ENCODE measurements at regions not wholly inside any gene's neighbourhood (a gene's known extent, or its start where the extent isn't known, plus 50 kb on each side); places are given as distances from the start of the nearest gene placed in this dataset.
"Not testable (repeated sequence)": the region's sequence is repeated elsewhere in the genome, so short reads cannot be mapped to it uniquely, and the experiment has no call there.

DNA sequence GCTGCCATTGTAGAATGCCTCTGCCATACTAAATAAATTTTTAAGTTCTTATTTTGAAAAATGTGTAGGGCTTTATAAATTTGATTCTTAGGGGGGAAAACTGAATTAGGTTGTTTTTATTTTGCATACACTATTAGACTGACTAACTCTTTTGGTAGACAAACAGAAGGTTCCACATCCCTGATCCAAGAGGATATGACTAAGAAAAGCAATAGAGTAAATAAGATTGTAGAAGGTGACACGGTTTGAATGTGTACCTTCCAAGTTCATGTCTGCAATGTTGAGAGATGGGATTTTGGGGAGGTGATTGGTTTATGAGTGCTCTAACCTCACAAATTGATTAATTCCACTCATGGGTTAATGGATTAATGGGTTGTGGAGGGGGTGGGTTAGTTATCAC, 127.9 kb downstream of the GLUL start:
- DNase-seq (ENCODE audit: low read depth, low spot score), result no peak
- H3K27ac ChIP-seq, result no peak overlapping the region

DNA sequence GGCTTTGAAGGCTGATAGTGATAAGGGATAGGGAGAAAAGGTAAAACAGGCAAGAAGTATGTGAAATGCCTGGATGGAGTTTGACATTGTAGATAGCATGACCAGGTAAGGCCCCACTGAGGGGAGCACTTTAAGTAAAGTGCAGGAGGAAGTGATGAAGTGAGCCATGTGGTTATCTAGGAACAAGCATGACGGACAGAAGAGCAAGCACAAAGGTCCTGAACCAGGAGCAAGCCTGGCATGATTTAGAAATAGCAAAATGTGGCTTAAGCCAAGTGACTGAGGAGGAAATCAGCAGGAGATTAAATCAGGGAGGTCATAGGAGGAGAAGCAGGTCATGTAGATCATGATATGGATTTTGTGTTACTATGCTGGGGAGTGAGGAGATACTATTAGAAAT, 129.2 kb downstream of the GLUL start:
- H3K27ac ChIP-seq, result no peak overlapping the region
- no peak for DNase-seq (ENCODE audit: low read depth, low spot score)

DNA sequence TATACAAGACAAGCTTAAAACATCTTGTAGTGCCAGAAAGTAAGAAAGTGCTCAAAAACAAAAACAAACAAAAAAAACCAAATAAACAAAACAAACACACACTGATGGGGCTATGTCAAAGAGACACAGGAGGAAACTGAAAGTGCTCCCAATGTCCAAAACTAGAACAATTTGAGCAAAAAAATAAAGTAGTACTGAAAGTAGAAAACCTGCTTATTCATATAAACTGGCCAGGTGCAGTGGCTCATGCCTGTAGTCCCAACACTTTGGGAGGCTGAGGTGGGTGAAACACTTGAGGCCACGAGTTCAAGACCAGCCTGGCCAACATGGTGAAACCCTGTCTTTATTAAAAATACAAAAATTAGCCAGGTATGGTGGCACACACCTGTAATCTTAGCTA, 129.9 kb downstream of the GLUL start:
- DNase-seq (ENCODE audit: low read depth, low spot score), result no peak
- H3K27ac ChIP-seq, result no peak overlapping the region

DNA sequence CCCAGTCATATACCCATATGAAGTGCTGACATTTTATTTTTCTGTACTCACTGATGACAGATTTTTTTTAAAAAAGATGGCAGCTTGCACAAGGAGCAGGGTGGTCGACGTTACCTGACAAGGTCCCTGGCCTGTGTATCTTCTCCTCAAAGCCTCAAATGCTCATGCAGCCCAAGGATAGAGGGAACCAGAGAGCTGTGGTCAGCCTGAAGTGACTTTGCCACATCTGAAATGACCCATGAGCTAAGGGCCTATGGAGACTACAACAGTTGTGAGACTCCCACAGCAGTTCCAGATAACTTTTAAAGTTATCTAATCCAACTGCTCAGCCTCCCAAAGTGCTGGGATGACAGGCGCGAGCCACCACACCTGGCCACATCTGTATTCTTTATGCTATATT, 131.1 kb downstream of the GLUL start:
- no peak for DNase-seq (ENCODE audit: low read depth, low spot score)
- H3K27ac ChIP-seq, result no peak overlapping the region

DNA sequence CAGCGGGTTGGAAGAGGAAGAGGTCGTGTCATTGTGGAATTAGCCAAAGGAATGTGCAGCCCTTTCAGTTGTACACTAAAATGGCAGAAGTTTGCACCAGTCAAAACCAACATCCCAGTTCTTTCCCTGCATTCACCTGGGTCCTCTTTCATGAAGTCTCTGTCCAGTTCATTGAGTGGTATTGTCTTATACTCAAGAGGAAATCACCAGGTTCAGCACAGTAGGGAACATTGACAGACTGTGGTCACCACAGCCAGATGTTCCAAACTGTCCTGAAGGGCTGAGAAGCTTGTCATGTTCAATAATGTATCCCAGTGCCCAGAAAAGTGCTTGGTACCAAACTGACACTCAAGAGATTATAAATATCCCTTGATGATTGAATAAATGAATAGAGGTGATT, 131.6 kb downstream of the GLUL start:
- DNase-seq (ENCODE audit: low read depth, low spot score), result no peak
- H3K27ac ChIP-seq, result no peak overlapping the region

DNA sequence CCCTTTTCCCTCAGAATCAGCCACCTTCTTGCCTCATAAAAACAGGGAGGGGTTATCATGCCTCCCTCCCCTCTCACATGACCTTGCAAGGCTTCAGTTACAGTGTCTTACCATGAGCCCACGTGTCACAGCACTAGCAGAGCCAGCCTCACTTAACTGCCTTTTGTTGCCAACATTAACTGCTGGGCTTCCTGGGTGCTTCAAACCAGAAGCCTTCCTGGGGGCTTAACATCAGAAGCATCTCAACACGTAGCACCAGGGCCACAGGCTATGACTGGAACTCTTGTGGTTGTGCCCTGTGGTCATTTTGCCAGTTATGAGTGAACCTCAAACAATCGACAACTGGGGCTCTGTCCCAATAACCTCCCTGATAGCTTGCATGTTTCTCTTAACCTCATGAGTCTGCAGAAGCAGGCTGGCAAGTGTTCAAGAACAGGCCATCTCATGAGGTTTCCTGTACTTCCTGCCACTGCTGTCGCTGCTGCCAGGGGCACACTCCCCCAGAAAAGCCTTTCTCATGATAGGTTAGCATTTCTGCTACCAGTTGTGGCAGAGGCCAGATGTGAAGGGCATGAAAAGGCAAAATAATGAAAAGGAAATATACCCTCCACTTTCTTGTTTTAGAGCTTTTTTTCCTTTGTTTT, 132.2 kb downstream of the GLUL start:
- no peak for DNase-seq (ENCODE audit: low read depth, low spot score)
- H3K27ac ChIP-seq, result no peak overlapping the region

DNA sequence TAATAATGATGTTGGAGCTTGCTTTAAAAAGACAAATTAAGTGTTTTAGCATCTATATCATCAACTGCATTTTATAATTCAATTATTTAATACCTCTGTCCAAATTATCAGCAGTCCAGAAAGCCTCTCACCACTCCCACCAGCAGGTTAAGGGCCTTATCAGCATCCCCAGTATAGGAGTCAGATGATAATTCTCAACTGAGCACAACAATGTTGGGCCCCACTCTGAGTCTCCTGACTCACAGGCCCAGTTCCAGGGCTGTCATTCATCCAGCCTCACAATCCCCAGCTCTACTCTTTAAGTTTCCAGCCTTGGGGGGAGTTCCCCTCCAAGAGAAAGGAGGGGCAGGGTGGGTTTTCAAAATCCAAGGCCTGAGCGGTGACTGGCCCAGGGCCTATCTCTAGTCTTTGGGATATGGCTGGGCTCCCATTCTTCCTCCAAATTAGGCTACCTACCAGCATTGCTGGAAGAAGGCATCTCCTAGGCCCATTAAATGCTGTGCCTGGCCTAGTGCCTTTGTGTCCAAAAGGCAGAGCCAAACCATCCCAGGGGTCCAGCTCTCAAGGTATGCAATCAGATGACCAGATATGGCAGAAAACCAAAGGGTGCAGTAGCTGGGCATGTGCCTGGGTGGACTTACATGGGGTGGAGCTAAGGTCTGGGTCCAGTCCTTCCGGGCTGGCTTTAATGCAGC, 134.1 kb downstream of the GLUL start:
- DNase-seq (ENCODE audit: low read depth, low spot score), result no peak
- H3K27ac ChIP-seq, result no peak overlapping the region

DNA sequence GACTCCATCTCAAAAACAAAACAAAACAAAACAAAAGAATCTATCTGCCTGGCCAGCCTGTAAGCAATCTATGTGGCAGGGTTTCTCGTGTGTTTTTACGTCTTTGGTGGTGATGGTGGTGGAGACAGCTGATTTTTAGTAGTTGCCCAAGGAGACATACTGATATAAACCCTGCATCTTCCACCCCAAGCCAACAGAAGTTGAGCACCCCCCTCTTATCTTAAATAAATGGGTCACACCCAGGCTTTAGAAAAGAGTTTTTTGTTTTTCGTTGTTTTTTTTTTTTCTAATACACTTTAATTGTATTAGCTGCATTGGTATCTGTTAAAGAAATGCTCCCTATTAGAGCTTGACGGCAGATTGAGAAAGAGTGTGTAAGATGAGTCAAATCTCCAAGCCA, 134.7 kb downstream of the GLUL start:
- H3K27ac ChIP-seq, result no peak overlapping the region
- no peak for DNase-seq (ENCODE audit: low read depth, low spot score)

DNA sequence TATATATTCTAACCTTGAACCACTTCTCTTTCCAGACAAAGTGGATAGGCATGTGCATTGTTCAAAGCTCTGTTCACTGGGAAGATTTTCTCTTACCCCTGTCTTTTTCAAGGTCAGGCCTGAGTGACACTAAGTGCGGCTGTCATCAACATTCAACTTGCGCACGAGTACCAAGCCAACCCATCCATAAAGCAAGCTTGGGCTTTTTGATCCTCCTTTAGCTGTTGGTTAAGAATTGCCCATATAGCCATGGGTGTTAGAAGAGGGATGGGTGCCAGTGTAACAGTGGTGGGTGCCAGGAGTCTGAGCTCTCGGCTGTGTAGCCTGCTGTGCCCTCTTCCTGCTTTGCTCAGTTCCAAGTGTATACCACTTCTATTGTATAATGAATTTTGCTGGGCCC, 136.1 kb downstream of the GLUL start:
- DNase-seq (ENCODE audit: low read depth, low spot score), result no peak
- no peak overlapping the region for H3K27ac ChIP-seq

DNA sequence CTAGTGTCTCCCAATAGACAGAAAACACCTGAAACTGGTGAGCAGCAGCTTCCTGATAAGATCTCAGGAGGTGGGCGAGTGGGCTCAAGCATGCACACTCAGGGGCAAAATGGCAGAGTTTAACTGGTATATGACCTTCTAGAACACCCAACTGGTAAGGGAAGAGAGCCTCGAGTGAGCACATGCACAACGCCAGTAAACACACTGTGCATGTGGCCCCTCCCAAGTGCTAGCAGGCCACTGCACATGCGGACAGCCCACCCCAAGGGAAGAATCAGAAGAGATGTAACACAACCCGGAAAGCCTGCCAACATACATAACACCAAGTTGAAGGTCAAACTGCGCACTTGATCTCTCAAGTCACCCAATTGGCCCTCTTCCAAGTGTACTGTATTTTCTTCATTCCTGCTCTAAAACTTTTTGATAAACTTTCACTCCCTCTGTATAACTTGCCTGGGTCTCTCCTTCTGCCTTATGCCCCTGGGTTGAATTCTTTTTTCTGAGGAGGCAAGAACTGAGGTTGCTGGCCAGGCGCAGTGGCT, 138.2 kb downstream of the GLUL start:
- no peak overlapping the region for H3K27ac ChIP-seq
- DNase-seq (ENCODE audit: low read depth, low spot score), result no peak

DNA sequence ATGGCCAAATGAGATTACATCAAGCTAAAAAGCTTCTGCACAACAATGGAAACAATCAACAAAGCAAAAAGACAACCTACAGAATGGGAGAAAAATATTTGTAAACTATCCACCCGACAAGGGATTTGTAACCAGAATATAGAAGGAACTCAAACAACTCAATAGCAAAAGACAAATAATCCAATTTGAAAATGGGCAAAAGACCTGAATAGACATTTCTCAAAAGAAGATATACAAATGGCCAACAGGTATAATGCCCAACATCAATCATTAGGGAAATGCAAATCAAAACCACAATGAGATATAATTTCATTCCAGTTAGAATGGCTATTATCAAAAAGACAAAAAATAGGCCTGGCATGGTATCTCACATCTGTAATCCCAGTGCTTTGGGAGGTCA, 140.0 kb downstream of the GLUL start:
- H3K27ac ChIP-seq, result no peak overlapping the region
- no peak for DNase-seq (ENCODE audit: low read depth, low spot score)

DNA sequence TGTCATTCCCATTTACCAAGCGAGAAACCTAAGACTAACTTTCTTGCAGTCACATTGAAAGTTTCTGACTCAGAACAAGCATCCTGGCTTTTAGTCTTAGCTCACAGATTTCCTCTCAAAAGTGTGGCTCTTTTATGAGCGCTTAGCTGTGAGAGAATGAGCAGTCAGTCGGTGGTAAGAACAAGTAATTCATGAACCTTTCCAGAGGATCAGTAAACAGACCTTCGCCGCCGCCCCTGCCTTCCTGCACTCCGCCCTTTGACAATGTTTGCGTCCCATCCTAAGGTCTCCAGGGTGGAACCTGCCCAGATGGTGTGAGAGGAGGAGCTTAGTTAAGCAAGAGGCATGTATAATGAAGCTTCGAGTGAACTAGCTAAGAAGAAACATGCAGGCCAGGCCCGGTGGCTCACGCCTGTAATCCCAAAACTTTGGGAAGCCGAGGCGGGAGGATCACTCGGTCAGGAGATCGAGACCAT, 142.4 kb downstream of the GLUL start:
- no peak for DNase-seq (ENCODE audit: low read depth, low spot score)
- H3K27ac ChIP-seq, result no peak overlapping the region

DNA sequence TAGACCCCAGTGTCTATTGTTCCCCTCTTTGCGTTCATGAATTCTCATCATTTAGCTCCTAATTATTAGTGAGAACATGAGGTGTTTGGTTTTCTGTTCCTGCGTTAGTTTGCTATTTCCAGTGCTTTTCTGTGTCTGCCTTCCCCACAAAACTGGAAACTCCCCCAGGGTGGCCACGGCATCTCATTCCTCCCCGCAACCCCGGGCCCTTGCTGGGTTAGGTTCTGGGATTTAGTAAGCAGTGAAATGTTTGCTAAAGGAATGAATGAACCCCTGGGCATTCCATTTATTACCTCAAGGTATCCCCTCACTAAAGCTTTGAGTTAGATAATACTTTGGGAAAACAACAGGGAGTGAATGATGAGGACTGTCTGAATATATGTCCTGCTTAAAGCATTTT, 142.9 kb downstream of the GLUL start:
- no peak for DNase-seq (ENCODE audit: low read depth, low spot score)
- no peak overlapping the region for H3K27ac ChIP-seq

DNA sequence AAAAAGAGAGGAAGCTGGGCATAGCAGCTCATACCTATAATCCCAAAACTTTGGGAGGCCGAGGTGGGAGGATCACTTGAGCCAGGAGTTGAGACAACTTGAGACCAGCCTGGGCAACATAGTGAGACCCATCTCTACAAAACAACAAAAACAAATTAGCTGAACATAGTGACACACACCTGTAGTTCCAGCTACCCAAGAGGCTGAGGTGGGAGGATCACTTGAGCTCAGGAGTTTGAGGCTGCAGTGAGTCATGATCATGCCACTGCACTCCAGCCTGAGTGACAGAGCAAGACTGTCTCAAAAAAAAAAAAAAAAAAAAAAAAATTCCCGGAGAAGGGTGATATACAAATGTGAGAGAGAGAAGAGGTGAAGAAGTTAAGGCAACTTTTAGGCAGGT, 143.8 kb downstream of the GLUL start:
- DNase-seq (ENCODE audit: low read depth, low spot score); H3K27ac ChIP-seq: not testable (repeated sequence)

DNA sequence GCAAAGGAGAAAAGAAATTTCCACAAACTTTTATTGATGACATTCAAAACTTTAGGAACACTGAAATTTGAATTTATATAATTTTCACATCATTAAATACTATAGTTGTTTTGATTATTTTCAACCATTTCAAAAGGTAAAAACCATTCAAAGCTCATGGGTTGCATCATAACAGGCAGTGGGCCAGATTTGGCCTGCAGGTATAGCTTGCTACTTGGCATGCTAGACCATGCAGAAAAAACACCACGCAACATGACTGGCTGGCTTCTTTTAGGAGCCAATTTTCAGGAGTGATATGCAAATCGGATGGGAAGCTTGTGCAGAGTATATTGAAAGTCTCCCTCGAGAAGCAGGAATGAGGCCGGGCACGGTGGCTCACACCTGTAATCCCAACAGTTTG, 144.8 kb downstream of the GLUL start:
- no peak for DNase-seq (ENCODE audit: low read depth, low spot score)
- no peak overlapping the region for H3K27ac ChIP-seq

DNA sequence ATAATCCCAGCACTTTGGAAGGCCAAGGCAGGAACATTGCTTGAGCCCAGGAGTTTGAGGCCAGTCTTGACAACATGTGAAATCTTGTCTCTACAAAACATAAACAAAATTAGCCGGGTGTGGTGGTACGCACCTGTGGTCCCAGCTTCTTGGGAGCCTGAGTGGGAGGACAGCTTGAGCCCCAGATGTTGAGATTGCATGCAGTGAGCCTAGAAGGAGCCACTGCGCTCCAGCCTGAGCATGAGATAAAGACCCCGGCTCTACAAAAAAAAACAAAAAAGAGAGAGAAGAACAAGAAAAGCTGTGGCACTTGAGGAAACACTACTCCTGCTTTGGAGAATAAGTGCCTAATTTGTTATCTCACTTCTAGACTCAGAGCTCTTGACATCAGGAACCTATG, 146.6 kb downstream of the GLUL start:
- no peak overlapping the region for H3K27ac ChIP-seq
- DNase-seq (ENCODE audit: low read depth, low spot score), result no peak

DNA sequence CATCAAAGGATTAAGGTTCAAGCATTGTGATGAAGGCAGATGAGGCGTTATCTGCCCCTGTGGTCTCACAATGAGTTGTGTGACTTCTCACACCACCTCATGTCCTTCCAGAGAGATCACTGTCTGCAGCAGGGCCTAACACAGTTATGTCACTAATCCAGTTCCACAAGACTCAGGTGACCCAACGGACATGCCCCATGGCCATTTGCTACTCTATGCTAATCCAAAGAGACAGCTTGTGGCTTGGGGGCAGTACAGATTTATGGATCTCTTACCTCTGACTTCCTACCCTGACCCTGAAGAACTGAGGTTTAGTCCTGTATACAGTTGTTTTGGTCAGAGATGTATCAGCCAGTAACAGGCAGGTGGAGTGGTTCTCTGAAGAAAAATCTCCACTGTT, 147.1 kb downstream of the GLUL start:
- H3K27ac ChIP-seq, result no peak overlapping the region
- no peak for DNase-seq (ENCODE audit: low read depth, low spot score)

DNA sequence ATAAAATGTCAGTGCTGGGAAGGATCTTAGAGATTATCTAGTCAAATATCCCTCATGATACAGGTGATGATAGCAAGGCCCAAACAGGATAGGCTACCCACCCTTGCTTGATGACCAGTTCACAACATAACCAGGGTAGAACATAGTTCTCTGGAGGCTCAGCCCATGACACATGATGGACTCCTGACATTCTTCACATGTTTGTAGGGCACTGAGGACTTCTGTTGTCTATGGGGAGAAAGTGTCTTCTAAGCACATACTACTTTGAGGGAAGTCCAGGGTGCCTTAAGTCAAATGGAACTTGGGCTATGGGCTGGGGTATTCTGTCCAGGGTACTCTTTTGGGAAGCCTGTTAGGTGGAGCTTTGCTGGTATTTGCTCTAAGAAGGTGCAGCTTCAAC, 148.9 kb downstream of the GLUL start:
- no peak overlapping the region for H3K27ac ChIP-seq
- DNase-seq (ENCODE audit: low read depth, low spot score), result no peak

DNA sequence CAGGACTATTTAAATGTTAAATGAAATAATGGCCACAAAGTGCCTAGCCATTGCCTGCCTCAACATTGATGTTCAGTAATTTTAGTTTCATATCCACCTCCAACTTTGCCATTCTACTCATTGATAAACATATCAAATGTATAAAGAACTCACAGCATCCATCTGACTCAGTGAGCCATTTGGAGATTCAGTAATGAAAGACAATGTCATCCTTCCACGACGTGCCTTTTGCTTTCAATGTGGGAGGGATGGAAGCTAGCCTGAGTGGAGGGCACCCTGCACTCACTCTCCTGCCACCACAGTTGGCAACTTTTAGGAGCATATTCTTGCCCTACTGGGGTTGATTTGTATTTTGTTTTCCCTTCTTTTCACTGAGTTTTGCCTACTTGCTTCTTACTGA, 151.5 kb downstream of the GLUL start:
- DNase-seq (ENCODE audit: low read depth, low spot score), result no peak
- no peak overlapping the region for H3K27ac ChIP-seq

DNA sequence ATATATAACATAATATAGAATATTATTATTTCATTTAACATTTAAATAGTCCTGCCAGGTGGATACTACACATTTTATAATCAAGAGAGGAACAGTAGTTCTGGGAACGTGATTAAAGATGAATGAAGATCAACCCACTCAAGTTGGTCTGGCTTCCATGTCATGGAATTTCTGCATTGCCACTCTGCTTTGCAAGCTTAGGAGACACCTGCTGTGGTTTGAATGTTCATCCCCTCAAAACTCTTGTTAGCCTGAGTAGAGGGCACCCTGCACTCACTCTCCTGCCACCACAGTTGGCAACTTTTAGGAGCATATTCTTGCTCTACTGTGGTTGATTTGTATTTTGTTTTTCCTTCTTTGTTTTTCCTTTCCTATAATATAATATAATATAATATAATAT, 153.2 kb downstream of the GLUL start:
- no peak overlapping the region for H3K27ac ChIP-seq
- no peak for DNase-seq (ENCODE audit: low read depth, low spot score)

DNA sequence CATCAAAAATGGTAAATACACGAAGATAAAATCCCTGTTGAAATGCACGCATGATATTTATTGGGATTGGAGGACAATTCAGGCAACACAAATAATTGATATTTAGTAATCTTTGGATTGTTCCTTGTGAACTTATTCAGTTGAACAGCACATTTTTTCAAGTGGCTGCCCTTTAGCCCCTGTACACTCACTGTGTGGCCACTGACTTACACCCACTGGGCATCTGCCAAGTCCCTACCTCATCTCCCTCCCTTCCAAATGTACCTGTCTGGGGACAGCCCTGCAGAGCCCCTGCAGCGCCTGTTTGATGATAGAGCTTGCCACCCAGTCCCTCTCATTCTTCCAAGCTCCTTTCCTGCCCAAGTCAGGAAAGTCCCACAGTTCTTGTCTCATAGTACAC, 154.3 kb downstream of the GLUL start:
- no peak for DNase-seq (ENCODE audit: low read depth, low spot score)
- no peak overlapping the region for H3K27ac ChIP-seq

DNA sequence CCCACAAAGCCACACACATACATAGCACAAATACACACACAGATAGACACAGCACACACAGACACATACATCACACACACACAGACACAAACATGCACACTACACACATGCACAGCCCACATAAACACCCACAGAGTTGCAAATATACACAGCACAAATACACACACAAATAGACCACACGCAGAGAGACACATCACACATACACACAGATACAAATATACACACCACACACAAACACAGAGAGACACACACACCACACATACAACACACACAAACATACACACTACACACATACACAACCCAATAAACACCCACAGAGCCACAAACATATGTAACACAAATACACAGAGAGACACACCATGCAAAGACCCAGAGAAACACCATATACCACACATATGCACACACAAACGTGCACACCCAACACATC, 154.9 kb downstream of the GLUL start:
- H3K27ac ChIP-seq, result no peak overlapping the region
- no peak for DNase-seq (ENCODE audit: low read depth, low spot score)

All from epithelial cell of prostate (primary cell).